Putamen (tissue), 1 donor: ENCODE measurements at regions not wholly inside any gene's neighbourhood (a gene's known extent, or its start where the extent isn't known, plus 50 kb on each side); places are given as distances from the start of the nearest gene placed in this dataset.
"Not testable (repeated sequence)": the region's sequence is repeated elsewhere in the genome, so short reads cannot be mapped to it uniquely, and the experiment has no call there.

ENCODE experiments used
- DNase-seq: peaks from one replicate; pipeline ENCODE4 v3.0.0-alpha.2; 2016; ENCODE audit warnings: low spot score

GRCh38 chr10:64732372-64732957 is 1211.3 kb downstream of the REEP3 start:
- no peak for DNase-seq

GRCh38 chr10:64733980-64734379 is 1212.8 kb downstream of the REEP3 start:
- DNase-seq: no peak

GRCh38 chr10:64738462-64738861 is 1217.3 kb downstream of the REEP3 start:
- DNase-seq: no peak

GRCh38 chr10:64745565-64745964 is 1224.4 kb downstream of the REEP3 start:
- no peak for DNase-seq

- no peak for DNase-seq
These were observed 1229.5 kb downstream of the REEP3 start for GRCh38 chr10:64750672-64751071.

- DNase-seq: no peak
These were observed 1232.3 kb downstream of the REEP3 start for GRCh38 chr10:64753516-64753915.

GRCh38 chr10:64760371-64760770 is 1239.2 kb downstream of the REEP3 start:
- no peak for DNase-seq

GRCh38 chr10:64762861-64763260 is 1241.7 kb downstream of the REEP3 start:
- no peak for DNase-seq

GRCh38 chr10:64765498-64765897 is 1244.3 kb downstream of the REEP3 start:
- DNase-seq: no peak

GRCh38 chr10:64771253-64772050 is 1250.3 kb downstream of the REEP3 start:
- DNase-seq: no peak

GRCh38 chr10:64773357-64773756 is 1252.2 kb downstream of the REEP3 start:
- DNase-seq: no peak

- DNase-seq: not testable (repeated sequence)
These were observed 1263.2 kb downstream of the REEP3 start for GRCh38 chr10:64784451-64784850.

- DNase-seq: no peak
These were observed 1264.6 kb downstream of the REEP3 start for GRCh38 chr10:64785816-64786215.

GRCh38 chr10:64786989-64787388 is 1265.8 kb downstream of the REEP3 start:
- no peak for DNase-seq

GRCh38 chr10:64795847-64796246 is 1274.6 kb downstream of the REEP3 start:
- no peak for DNase-seq

- DNase-seq: no peak
These were observed 1277.1 kb downstream of the REEP3 start for GRCh38 chr10:64798297-64798696.

GRCh38 chr10:64808233-64808632 is 1287.0 kb downstream of the REEP3 start:
- DNase-seq: not testable (repeated sequence)

- DNase-seq: not testable (repeated sequence)
These were observed 1288.8 kb downstream of the REEP3 start for GRCh38 chr10:64810046-64810445.

- no peak for DNase-seq
These were observed 1292.2 kb downstream of the REEP3 start for GRCh38 chr10:64813391-64813790.

GRCh38 chr10:64814201-64814600 is 1293.0 kb downstream of the REEP3 start:
- DNase-seq: no peak

- DNase-seq: no peak
These were observed 1308.7 kb downstream of the REEP3 start for GRCh38 chr10:64829888-64830412.

- DNase-seq: no peak
These were observed 1309.7 kb downstream of the REEP3 start for GRCh38 chr10:64830869-64831268.

- DNase-seq: no peak
These were observed 1319.1 kb downstream of the REEP3 start for GRCh38 chr10:64840341-64840740.
